Vagina (tissue), 2 donors: ENCODE measurements at regions not wholly inside any gene's neighbourhood (a gene's known extent, or its start where the extent isn't known, plus 50 kb on each side); places are given as distances from the start of the nearest gene placed in this dataset.

ENCODE experiments used
- DNase-seq, 2 donors: peaks; one replicate each; pipeline ENCODE4 v3.0.0-alpha.2; 2017; ENCODE audit errors: extremely low spot score in 2 of 2
- H3K27ac ChIP-seq: fragments of 200-600 bp; sonication (generic); one replicate; pipeline ENCODE4 v1.5.1; 2019
- H3K27me3 ChIP-seq: fragments of 200-600 bp; sonication (generic); one replicate; pipeline ENCODE4 v1.5.1; 2019
- H3K36me3 ChIP-seq, 2 donors: fragments of 200-600 bp; sonication (generic); one replicate each; pipeline ENCODE4 v1.5.1; 2017 to 2019
- H3K4me1 ChIP-seq: fragments of 200-600 bp; sonication (generic); one replicate; pipeline ENCODE4 v1.5.1; 2019
- H3K4me3 ChIP-seq, 2 donors: fragments of 200-600 bp; sonication (generic); 1 replicate in 1 of 2; 2 replicates in 1 of 2; pipeline ENCODE4 v1.5.1; 2016 to 2019
- H3K9me3 ChIP-seq: fragments of 200-600 bp; sonication (generic); one replicate; pipeline ENCODE4 v1.5.1; 2019
- CTCF ChIP-seq, 3 experiments: fragments of 450-650 bp in 2 of 3; fragments of 200-600 bp in 1 of 3; sonication (generic) in 1 of 3; IDR thresholded peaks; one replicate each; pipeline ENCODE4 v1.5.1; 2017 to 2019; ENCODE audit warnings: antibody characterized with exemption in 3 of 3, mild to moderate bottlenecking in 2 of 3, moderate library complexity in 2 of 3
- POLR2A ChIP-seq, 2 donors: fragments of 450-650 bp; IDR thresholded peaks; one replicate each; pipeline ENCODE4 v1.6.1; 2017; ENCODE audit warnings: antibody characterized with exemption in 2 of 2, mild to moderate bottlenecking in 2 of 2, moderate library complexity in 2 of 2
- POLR2AphosphoS5 ChIP-seq, 2 donors: sonication (generic); formaldehyde crosslinking; IDR thresholded peaks; one replicate each; pipeline ENCODE4 v1.9.0; 2017; ENCODE audit warnings: antibody characterized with exemption in 2 of 2, mild to moderate bottlenecking in 2 of 2, low read depth in 1 of 2; ENCODE audit not compliant: insufficient read depth in 1 of 2
- intact Hi-C: fragments of 100-400 bp; cut with DNase I; formaldehyde crosslinking; loops from one replicate; pipeline ENCODE4 v1.15.1; 2023

DNA sequence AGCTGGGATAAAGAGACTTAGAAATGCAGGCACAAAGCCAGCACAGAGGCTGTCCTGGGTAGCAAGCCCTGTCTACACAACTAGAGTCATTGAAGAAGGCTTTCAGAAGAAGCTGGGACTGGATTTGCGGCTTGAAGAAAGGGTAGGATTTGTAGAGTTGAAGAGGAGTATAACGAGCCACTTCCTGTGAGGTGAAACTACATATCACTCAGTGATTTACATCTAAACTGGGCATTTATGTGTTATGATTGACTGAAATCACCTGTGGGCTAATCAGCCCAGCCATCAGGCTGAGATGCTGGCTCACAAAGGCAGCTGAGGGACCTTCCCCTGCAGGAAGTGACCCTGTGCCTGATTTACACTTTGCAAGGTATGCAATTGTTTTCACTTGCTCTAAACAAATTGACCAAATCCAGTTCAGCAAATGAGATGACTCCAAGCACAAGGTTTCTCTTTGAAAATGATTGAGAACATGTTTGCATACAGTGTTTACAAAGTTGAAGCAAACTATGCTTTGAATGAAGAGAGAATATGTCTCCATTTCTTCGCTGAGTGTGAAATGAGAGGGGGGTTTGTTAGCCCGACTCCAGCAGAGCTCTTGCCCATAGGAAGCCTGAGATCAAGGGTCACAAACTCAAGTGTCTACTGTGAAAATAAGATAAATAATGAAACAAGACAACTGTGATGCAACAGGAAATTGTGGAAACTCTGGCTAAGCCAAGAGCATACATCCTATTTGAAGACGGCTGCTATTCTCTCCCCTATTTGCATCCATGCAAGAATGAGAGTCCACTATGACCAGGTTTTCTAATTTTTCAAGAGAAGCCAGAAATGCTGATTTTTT is 69.3 kb upstream of the HK2 start:
- H3K4me3 ChIP-seq, result no peak overlapping the region
- no peaks in the 10 kb centered on the region for H3K9me3 ChIP-seq
- intact Hi-C loops, result no loop called here
- H3K4me1 ChIP-seq, result no peaks in the 10 kb centered on the region
- TF ChIP-seq POLR2A (IDR thresholded peaks at IDR 0.05) (no peak), CTCF (IDR thresholded peaks at IDR 0.05) (no peak), POLR2AphosphoS5 (IDR thresholded peaks at IDR 0.05; ENCODE audit: insufficient read depth in 1 of 2, low read depth in 1 of 2) (no peak)
- H3K27me3 ChIP-seq, result no peaks in the 10 kb centered on the region
- no peaks in the 10 kb centered on the region for H3K36me3 ChIP-seq
- no peak overlapping the region for H3K27ac ChIP-seq
- DNase-seq, result peak in 1 of 2 donors; percentile 6

DNA sequence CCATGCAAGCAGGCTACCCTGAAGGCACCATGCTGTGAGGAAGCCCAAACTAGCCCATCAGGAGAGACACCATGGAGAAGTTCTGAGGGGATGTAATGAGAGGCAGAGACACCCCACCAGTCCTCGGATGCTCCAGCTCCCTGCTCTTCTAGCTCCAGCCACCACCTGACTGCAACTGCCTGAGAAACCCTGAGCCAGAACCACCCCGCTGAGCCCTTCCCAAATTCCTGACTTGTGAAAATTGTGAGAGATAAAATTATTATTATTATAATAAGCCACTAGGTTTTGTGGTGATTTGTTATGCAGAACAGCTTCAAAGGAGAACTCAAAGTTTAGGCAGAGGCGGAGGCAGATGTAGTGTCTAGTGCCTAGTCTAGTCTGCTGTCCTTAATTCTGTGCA is 67.1 kb upstream of the HK2 start:
- H3K27ac ChIP-seq, result no peak overlapping the region

GRCh38 chr2:74767618-74768017 is 66.3 kb upstream of the HK2 start:
- no peak overlapping the region for H3K4me3 ChIP-seq
- H3K27ac ChIP-seq, result no peak overlapping the region
- intact Hi-C loops, result no loop called here
- H3K9me3 ChIP-seq, result no peaks in the 10 kb centered on the region
- H3K36me3 ChIP-seq, result no peaks in the 10 kb centered on the region
- DNase-seq, result peak in 1 of 2 donors; percentile 28
- no peaks in the 10 kb centered on the region for H3K4me1 ChIP-seq
- no peaks in the 10 kb centered on the region for H3K27me3 ChIP-seq
- TF ChIP-seq CTCF (IDR thresholded peaks at IDR 0.05) (no peak), POLR2A (IDR thresholded peaks at IDR 0.05) (no peak), POLR2AphosphoS5 (IDR thresholded peaks at IDR 0.05; ENCODE audit: insufficient read depth in 1 of 2, low read depth in 1 of 2) (no peak)

More for the DNA sequence above, 67.1 kb upstream of the HK2 start:
- H3K4me1 ChIP-seq, result no peaks in the 10 kb centered on the region
- TF ChIP-seq CTCF (IDR thresholded peaks at IDR 0.05) (no peak), POLR2AphosphoS5 (IDR thresholded peaks at IDR 0.05; ENCODE audit: insufficient read depth in 1 of 2, low read depth in 1 of 2) (no peak), POLR2A (IDR thresholded peaks at IDR 0.05) (no peak)
- H3K9me3 ChIP-seq, result no peaks in the 10 kb centered on the region
- no peaks in the 10 kb centered on the region for H3K36me3 ChIP-seq
- H3K4me3 ChIP-seq, result no peak overlapping the region
- DNase-seq, result peak in 1 of 2 donors; percentile 12
- no peaks in the 10 kb centered on the region for H3K27me3 ChIP-seq
- intact Hi-C loops, result no loop called here

- Histone ChIP-seq H3K4me3 (no peak overlapping the region), H3K36me3 (no peaks in the 10 kb centered on the region), H3K27me3 (no peaks in the 10 kb centered on the region), H3K27ac (no peak overlapping the region), H3K9me3 (no peaks in the 10 kb centered on the region), H3K4me1 (no peaks in the 10 kb centered on the region)
- peak in 1 of 2 donors; percentile 34 for DNase-seq
- no peak for TF ChIP-seq POLR2AphosphoS5 (IDR thresholded peaks at IDR 0.05; ENCODE audit: insufficient read depth in 1 of 2, low read depth in 1 of 2)
- TF ChIP-seq POLR2A (IDR thresholded peaks at IDR 0.05), result no peak
- no peak for TF ChIP-seq CTCF (IDR thresholded peaks at IDR 0.05)
- intact Hi-C loops, result no loop called here
Observed at GRCh38 chr2:74768401-74768914, 65.5 kb upstream of the HK2 start.

DNA sequence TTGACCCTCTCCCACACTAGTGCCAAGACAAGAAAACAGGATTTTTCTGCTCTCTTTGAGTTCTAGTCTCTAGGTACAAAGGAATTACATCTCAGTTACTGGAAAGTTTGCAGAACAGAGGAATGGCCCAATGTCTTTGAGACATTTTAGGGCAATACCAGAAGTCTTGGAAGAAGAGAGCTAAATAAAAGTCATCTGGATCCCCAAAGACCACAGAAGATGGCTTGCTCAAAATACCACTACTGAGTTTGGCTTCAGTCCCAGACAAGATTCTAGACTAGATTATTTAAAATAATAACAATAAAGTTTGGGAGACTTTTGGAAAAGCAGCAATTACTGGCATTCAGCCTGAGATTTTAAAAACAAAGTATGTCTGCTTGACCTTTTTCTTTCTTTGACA is 61.9 kb upstream of the HK2 start:
- intact Hi-C loops, result no loop called here
- no peak overlapping the region for H3K4me3 ChIP-seq
- no peaks in the 10 kb centered on the region for H3K4me1 ChIP-seq
- H3K9me3 ChIP-seq, result no peaks in the 10 kb centered on the region
- no peak for DNase-seq
- no peaks in the 10 kb centered on the region for H3K27me3 ChIP-seq
- no peaks in the 10 kb centered on the region for H3K36me3 ChIP-seq
- TF ChIP-seq CTCF (IDR thresholded peaks at IDR 0.05) (no peak), POLR2A (IDR thresholded peaks at IDR 0.05) (no peak), POLR2AphosphoS5 (IDR thresholded peaks at IDR 0.05; ENCODE audit: insufficient read depth in 1 of 2, low read depth in 1 of 2) (no peak)
- no peak overlapping the region for H3K27ac ChIP-seq
